Endothelial cell of umbilical vein (primary cell): ENCODE measurements at regions not wholly inside any gene's neighbourhood (a gene's known extent, or its start where the extent isn't known, plus 50 kb on each side); places are given as distances from the start of the nearest gene placed in this dataset.

Source experiments
- BruUV-seq: library from RNA; stranded (reverse); fragments of 400-500 nt; replicated peaks from 2 replicates; lab custom pipeline; 2021; lab: Mats Ljungman, UMichigan
- CTCF ChIA-PET: fragments of 300-600, 350-600 bp; sonication (Branson Sonifier 250); formaldehyde crosslinking; loops from one replicate; lab custom pipeline; 2021; ENCODE audit warnings: antibody characterized with exemption, inconsistent platforms; lab: Charles Lee
- POLR2A ChIA-PET: fragments of 300-600, 350-600 bp; sonication (Branson Sonifier 250); formaldehyde crosslinking; loops from one replicate; lab custom pipeline; 2021; ENCODE audit warnings: antibody characterized with exemption, inconsistent platforms; lab: Charles Lee
- DNase-seq: peaks from one replicate; pipeline ENCODE4 v3.0.0-alpha.2; 2011; ENCODE audit warnings: low read depth, low spot score
- FAIRE-seq: peaks from 2 replicates; lab custom pipeline; 2011; peaks lifted over from hg19 to GRCh38; lab: Jason Lieb, UNC
- H2AFZ ChIP-seq: 2 replicates; pipeline ENCODE4 v1.6.0; 2012; ENCODE audit warnings: low read depth, low read length, control low read depth, inconsistent platforms
- H3K27ac ChIP-seq: 2 replicates; pipeline ENCODE4 v1.5.1; 2011; ENCODE audit warnings: low read depth, mild to moderate bottlenecking, control low read depth, low read length, moderate library complexity; ENCODE audit not compliant: insufficient read depth
- H3K27me3 ChIP-seq, 2 experiments: 2 replicates each; pipeline versions ENCODE4 v1.6.0 to v1.6.1; 2011; ENCODE audit warnings: low read length in 2 of 2, mixed read lengths in 1 of 2; ENCODE audit not compliant: control insufficient read depth in 2 of 2, insufficient read depth in 2 of 2
- H3K36me3 ChIP-seq, 2 experiments: 2 replicates in 1 of 2; 3 replicates in 1 of 2; pipeline ENCODE4 v1.5.1; 2011; ENCODE audit warnings: low read length in 2 of 2, mild to moderate bottlenecking in 1 of 2, moderate library complexity in 1 of 2; ENCODE audit not compliant: control insufficient read depth in 2 of 2, insufficient read depth in 2 of 2; ENCODE audit errors: extremely low read depth in 1 of 2
- H3K4me1 ChIP-seq: 3 replicates; pipeline ENCODE4 v1.5.1; 2011; ENCODE audit warnings: mild to moderate bottlenecking, low read length; ENCODE audit not compliant: control insufficient read depth, insufficient read depth; ENCODE audit errors: extremely low read depth
- H3K4me2 ChIP-seq: 2 replicates; pipeline ENCODE4 v1.6.1; 2011; ENCODE audit warnings: low read length, control low read depth, mixed read lengths; ENCODE audit not compliant: insufficient read depth
- H3K4me3 ChIP-seq, 3 experiments: fragments of 200-600 bp in 1 of 3; sonication (generic), shearing (Covaris generic) in 1 of 3; replicated peaks in 1 of 3; 2 replicates each; pipeline ENCODE4 v1.5.1; 2011 to 2016; ENCODE audit warnings: control low read depth in 3 of 3, low read length in 3 of 3, mild to moderate bottlenecking in 2 of 3, inconsistent platforms in 1 of 3, low read depth in 1 of 3, moderate library complexity in 1 of 3; ENCODE audit not compliant: insufficient read depth in 1 of 3
- H3K79me2 ChIP-seq: 2 replicates; pipeline ENCODE4 v1.6.0; 2012; ENCODE audit warnings: low read length, inconsistent platforms; ENCODE audit not compliant: control insufficient read depth, insufficient read depth
- H3K9ac ChIP-seq: replicated peaks from 2 replicates; pipeline ENCODE3; 2011; ENCODE audit warnings: low read length, control low read depth; ENCODE audit not compliant: insufficient read depth; ENCODE audit errors: extremely low read depth
- H3K9me1 ChIP-seq: replicated peaks from 3 replicates; pipeline ENCODE4 v1.6.0; 2011; ENCODE audit warnings: mild to moderate bottlenecking, low read length; ENCODE audit not compliant: control insufficient read depth, insufficient read depth; ENCODE audit errors: extremely low read depth
- H3K9me3 ChIP-seq: replicated peaks from 2 replicates; pipeline ENCODE4 v1.5.1; 2012; ENCODE audit warnings: low read length, inconsistent platforms; ENCODE audit not compliant: control insufficient read depth, insufficient read depth
- H4K20me1 ChIP-seq: replicated peaks from 2 replicates; pipeline ENCODE3; 2011; ENCODE audit warnings: mild to moderate bottlenecking, low read length; ENCODE audit not compliant: control insufficient read depth, insufficient read depth; ENCODE audit errors: extremely low read depth
- CTCF ChIP-seq, 2 donors: IDR thresholded peaks; 1 replicate in 1 of 2; 2 replicates in 1 of 2; pipeline ENCODE4 v1.5.1; 2011; ENCODE audit warnings: low read length in 2 of 2, mild to moderate bottlenecking in 2 of 2, moderate library complexity in 2 of 2, control low read depth in 1 of 2, inconsistent platforms in 1 of 2, low read depth in 1 of 2; ENCODE audit not compliant: insufficient read depth in 1 of 2; ENCODE audit errors: extremely low read depth in 1 of 2
- EZH2 ChIP-seq: IDR thresholded peaks from 2 replicates; pipeline ENCODE4 v1.6.1; 2012; ENCODE audit warnings: borderline replicate concordance, low read depth, mild to moderate bottlenecking, moderate library complexity, low read length, inconsistent platforms; ENCODE audit not compliant: severe bottlenecking
- FOS ChIP-seq: IDR thresholded peaks from 2 replicates; pipeline ENCODE4 v1.6.1; 2011; ENCODE audit warnings: mild to moderate bottlenecking, low read length, moderate library complexity, borderline replicate concordance; ENCODE audit not compliant: insufficient read depth
- GATA2 ChIP-seq: IDR thresholded peaks from 2 replicates; pipeline ENCODE4 v1.7.0; 2011; ENCODE audit warnings: low read depth, mild to moderate bottlenecking, moderate library complexity, mixed read lengths, low read length; ENCODE audit not compliant: insufficient read length, insufficient read depth
- JUN ChIP-seq: IDR thresholded peaks from 2 replicates; pipeline ENCODE4 v1.6.1; 2011; ENCODE audit warnings: borderline replicate concordance, low read depth; ENCODE audit not compliant: insufficient read length, insufficient read depth
- MAX ChIP-seq: IDR thresholded peaks from 2 replicates; pipeline ENCODE4 v1.6.1; 2011; ENCODE audit not compliant: insufficient read depth, insufficient read length
- MYC ChIP-seq: IDR thresholded peaks from one replicate; pipeline ENCODE4 v1.6.1; 2011; ENCODE audit warnings: mild to moderate bottlenecking, low read depth, low read length
- POLR2A ChIP-seq: IDR thresholded peaks from 2 replicates; pipeline ENCODE4 v1.6.1; 2012; ENCODE audit warnings: low read depth, mild to moderate bottlenecking, control low read depth, low read length
- POLR2AphosphoS5 ChIP-seq: IDR thresholded peaks from 2 replicates; pipeline ENCODE4 v1.6.1; 2012; ENCODE audit warnings: low read depth, mild to moderate bottlenecking, control low read depth, low read length, moderate library complexity; ENCODE audit not compliant: insufficient read depth
- dilution Hi-C: fragments of 300-500 bp; cut with MboI; formaldehyde crosslinking; loops from one replicate; pipeline ENCODE4 v1.15.0; 2019; ENCODE audit warnings: low sequenced_read_pairs; ENCODE audit not compliant: extremely low pct_ligation_motif_present
- intact Hi-C: fragments of 100-400 bp; cut with micrococcal nuclease; formaldehyde crosslinking; loops from one replicate; pipeline ENCODE4 v1.10.0; 2022

- no peaks in the 10 kb centered on the region for H3K79me2 ChIP-seq
- no peak overlapping the region for H3K27ac ChIP-seq
- no peak overlapping the region for H3K4me2 ChIP-seq
- ChIA-PET CTCF (interaction anchor here (1.6 kb wide), 1 partner anchor 10 kb away, joined by 4 read pairs; no protein-coding TSS in a partner anchor), POLR2A (no interaction called here)
- no peaks in the 10 kb centered on the region for H3K9me3 ChIP-seq
- no peak overlapping the region for H3K4me3 ChIP-seq
- dilution Hi-C loops (no loop called here), intact Hi-C loops (no loop called here)
- no peaks in the 10 kb centered on the region for H3K36me3 ChIP-seq
- H2AFZ ChIP-seq, result no peak overlapping the region
- DNase-seq, result peak; percentile 16
- no peak for TF ChIP-seq POLR2A
- BruUV-seq, result no TSS peak
- no peak for FAIRE-seq
- H3K9me1 ChIP-seq, result no peaks in the 10 kb centered on the region
- no peak overlapping the region for H3K9ac ChIP-seq
- H3K4me1 ChIP-seq, result no peaks in the 10 kb centered on the region
- H3K27me3 ChIP-seq, result peaks cover 2 to 4% of the 10 kb centered on the region in 2 experiments
- H4K20me1 ChIP-seq, result no peaks in the 10 kb centered on the region
Observed at GRCh38 chr2:204127238-204127637, 190.7 kb downstream of the ICOS start.

GRCh38 chr2:204129591-204130294, 193.2 kb downstream of the ICOS start:
- intact Hi-C loops, result no loop called here
- ChIA-PET POLR2A (no interaction called here), CTCF (interaction anchor here (1.5 kb wide), 1 partner anchor 11 kb away, joined by 3 read pairs; no protein-coding TSS in a partner anchor)
- Histone ChIP-seq H4K20me1 (no peaks in the 10 kb centered on the region), H3K4me3 (no peak overlapping the region), H3K79me2 (no peaks in the 10 kb centered on the region), H3K4me1 (no peaks in the 10 kb centered on the region), H3K9me1 (no peaks in the 10 kb centered on the region), H2AFZ (no peak overlapping the region), H3K9ac (no peak overlapping the region), H3K4me2 (no peak overlapping the region), H3K9me3 (no peaks in the 10 kb centered on the region), H3K27me3 (peaks cover 2 to 4% of the 10 kb centered on the region in 2 experiments), H3K36me3 (no peaks in the 10 kb centered on the region), H3K27ac (no peak overlapping the region)
- FAIRE-seq (no peak), DNase-seq (no peak)
- TF ChIP-seq POLR2A (no peak), MAX (no peak), POLR2AphosphoS5 (no peak), CTCF (IDR thresholded peaks at IDR 0.05; ENCODE audit: extremely low read depth in 1 of 2, insufficient read depth in 1 of 2, low read depth in 1 of 2, low read length in 2 of 2) (no peak), JUN (no peak), EZH2 (no peak), FOS (no peak), GATA2 (no peak), MYC (no peak)
- dilution Hi-C loops, result no loop called here
- BruUV-seq, result no TSS peak
